ENCODE measurements at regions not wholly inside any gene's neighbourhood (a gene's known extent, or its start where the extent isn't known, plus 50 kb on each side); places are given as distances from the start of the nearest gene placed in this dataset.

- TF ChIP-seq, protein P1, sequence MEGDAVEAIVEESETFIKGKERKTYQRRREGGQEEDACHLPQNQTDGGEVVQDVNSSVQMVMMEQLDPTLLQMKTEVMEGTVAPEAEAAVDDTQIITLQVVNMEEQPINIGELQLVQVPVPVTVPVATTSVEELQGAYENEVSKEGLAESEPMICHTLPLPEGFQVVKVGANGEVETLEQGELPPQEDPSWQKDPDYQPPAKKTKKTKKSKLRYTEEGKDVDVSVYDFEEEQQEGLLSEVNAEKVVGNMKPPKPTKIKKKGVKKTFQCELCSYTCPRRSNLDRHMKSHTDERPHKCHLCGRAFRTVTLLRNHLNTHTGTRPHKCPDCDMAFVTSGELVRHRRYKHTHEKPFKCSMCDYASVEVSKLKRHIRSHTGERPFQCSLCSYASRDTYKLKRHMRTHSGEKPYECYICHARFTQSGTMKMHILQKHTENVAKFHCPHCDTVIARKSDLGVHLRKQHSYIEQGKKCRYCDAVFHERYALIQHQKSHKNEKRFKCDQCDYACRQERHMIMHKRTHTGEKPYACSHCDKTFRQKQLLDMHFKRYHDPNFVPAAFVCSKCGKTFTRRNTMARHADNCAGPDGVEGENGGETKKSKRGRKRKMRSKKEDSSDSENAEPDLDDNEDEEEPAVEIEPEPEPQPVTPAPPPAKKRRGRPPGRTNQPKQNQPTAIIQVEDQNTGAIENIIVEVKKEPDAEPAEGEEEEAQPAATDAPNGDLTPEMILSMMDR (IDR thresholded peaks at IDR 0.05; ENCODE audit: low read depth, low read length) = no peak
- DNase-seq (ENCODE audit: extremely low read depth, low read depth) = no peak
These were observed 230.7 kb upstream of the SRRM4 start for GRCh38 chr12:118750666-118751065.

DNA sequence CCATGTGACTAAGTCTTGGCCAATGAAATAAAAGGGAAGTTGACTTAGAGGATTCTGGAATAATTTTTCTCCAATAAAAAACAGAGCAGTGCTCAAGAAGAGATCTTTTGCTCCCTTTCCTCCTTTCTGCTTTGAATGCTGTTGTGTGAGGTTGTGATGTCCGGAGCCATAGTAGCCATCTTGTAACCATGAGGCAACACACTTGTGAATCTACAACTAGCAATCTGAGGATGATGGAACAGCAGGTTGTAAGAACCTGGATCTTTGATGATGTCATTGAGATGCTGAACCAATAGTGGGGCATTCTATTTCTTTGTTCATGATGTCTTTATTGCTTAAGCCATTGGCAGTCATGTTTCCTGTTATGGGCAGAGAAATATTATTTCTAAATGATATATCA lies 230.0 kb upstream of the SRRM4 start:
- no peak for DNase-seq (ENCODE audit: extremely low read depth, low read depth)
- TF ChIP-seq, protein P1 (IDR thresholded peaks at IDR 0.05; ENCODE audit: low read depth, low read length) = no peak

- DNase-seq (ENCODE audit: extremely low read depth, low read depth) = no peak
- TF ChIP-seq, protein P1 (IDR thresholded peaks at IDR 0.05; ENCODE audit: low read depth, low read length) = no peak
These were observed 220.7 kb upstream of the SRRM4 start for GRCh38 chr12:118760623-118761022.

DNA sequence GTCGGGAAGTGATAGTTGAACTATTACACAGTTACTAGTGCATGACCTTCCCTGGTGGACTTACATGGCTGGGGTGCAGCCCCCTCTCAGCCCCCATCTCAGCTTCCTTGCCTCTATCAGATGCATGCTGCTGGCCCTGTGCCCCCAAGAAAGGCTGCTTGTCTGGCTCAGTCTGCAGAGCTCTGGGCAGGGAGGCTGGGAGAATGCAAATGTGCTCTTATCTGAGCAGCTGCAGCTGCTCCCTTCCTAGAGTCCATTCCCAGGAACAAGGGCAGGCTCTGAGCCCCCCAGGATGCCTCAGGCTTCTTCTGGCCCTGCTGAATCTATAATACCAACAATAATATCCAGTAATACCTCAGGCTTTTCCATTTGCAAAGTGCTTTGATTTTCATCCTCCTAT lies 218.1 kb upstream of the SRRM4 start:
- DNase-seq (ENCODE audit: extremely low read depth, low read depth) = no peak
- TF ChIP-seq, protein P1 (IDR thresholded peaks at IDR 0.05; ENCODE audit: low read depth, low read length) = no peak

- TF ChIP-seq, protein P1 (IDR thresholded peaks at IDR 0.05; ENCODE audit: low read depth, low read length) = no peak
- no peak for DNase-seq (ENCODE audit: extremely low read depth, low read depth)
These were observed 207.2 kb upstream of the SRRM4 start for GRCh38 chr12:118773956-118774723.

GRCh38 chr12:118777504-118777903 lies 203.8 kb upstream of the SRRM4 start:
- TF ChIP-seq, protein P1 (IDR thresholded peaks at IDR 0.05; ENCODE audit: low read depth, low read length) = no peak
- DNase-seq (ENCODE audit: extremely low read depth, low read depth) = no peak

DNA sequence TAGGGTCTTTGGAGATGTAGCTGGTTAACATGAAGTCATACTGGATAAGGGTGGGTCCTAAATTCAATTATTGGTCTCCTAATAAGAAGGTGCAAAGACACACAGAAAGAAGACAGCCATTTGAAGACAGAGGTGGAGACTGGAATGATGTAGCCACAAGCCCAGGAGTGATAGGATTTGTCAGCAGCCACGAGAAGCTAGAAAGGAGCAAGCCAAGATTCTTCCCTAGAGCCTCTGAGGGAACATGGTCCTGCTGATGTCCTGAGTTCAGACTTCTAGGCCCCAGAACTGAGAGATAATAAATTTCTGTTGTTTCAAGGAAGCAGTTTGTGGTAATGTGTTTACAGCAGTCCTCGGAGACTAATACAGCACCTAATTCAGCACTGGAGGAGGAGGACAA lies 203.3 kb upstream of the SRRM4 start:
- no peak for DNase-seq (ENCODE audit: extremely low read depth, low read depth)
- TF ChIP-seq, protein P1 (IDR thresholded peaks at IDR 0.05; ENCODE audit: low read depth, low read length) = no peak

Measured in AG09319 (cell line).